GM19372 (cell line): ENCODE measurements at regions not wholly inside any gene's neighbourhood (a gene's known extent, or its start where the extent isn't known, plus 50 kb on each side); places are given as distances from the start of the nearest gene placed in this dataset.

Experiments
- ATAC-seq: cut with Tn5 transposase; IDR thresholded peaks from one replicate; pipeline ENCODE4 v1.9.1; 2021; ENCODE audit warnings: mild to moderate bottlenecking, low read depth, moderate library complexity; ENCODE audit not compliant: unreplicated experiment

GRCh38 chr1:222306011-222306410 lies 241.9 kb downstream of the HHIPL2 start:
- no peak for ATAC-seq

GRCh38 chr1:222301652-222302051 lies 246.3 kb downstream of the HHIPL2 start:
- ATAC-seq, result no peak

DNA sequence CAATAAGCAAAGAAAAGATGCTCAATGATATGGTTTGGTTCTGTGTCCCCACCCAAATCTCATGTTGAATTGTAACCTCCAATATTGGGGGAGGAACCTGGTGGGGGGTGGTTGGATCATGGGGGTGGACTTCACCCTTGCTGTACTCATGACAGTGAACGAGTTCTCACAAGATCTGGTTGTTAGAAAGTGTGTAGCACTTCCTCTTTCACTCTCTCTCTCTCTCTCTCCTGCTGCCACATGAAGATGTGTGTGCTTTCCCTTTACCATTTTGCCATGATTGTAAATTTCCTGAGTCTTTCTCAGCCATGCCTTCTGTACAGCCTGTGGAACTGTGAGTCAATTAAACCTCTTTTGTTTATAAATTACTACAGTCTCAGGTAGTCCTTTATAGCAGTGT lies 248.4 kb downstream of the HHIPL2 start:
- no peak for ATAC-seq

- ATAC-seq, result no peak
These were observed 257.0 kb downstream of the HHIPL2 start for GRCh38 chr1:222290866-222291265.

DNA sequence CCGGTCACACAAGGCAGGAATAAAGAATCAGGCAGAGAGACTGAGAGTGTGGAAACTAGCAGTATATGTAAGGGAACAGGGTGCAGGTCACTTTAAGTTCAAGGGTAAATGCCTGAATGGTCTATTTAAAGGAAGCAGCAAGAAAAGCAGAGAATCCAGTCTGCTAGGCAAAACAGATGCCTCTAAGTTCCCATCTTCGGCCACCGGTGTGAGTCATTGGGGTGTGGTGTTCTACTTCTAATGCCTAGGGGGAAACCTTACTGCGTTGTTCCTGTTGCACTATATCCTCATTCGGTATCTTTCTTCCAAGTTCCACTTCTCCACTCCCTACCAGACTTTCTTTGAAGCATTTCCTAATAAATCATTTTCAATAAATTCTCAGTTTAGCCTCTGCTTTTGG lies 259.9 kb downstream of the HHIPL2 start:
- ATAC-seq, result no peak

DNA sequence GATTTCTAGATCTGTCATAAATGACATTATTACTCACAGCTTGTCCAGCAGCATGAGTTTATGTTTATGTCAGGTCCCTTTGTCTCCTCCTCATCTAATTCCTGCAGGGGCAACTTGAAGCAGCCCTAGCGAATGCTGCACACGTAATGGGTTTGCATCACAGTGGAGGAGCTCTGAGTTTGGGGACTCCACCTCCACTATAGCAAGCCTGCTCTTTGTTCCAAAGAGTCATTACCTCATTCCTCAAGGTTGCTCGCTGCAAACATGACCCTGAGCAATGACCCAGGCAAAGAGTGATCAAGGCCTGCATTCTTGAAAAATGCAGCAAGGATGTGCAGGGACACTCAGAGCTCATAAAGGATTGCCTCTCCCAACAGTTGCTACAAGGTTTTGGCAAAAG lies 261.9 kb downstream of the HHIPL2 start:
- no peak for ATAC-seq

GRCh38 chr1:222285526-222285925 lies 262.4 kb downstream of the HHIPL2 start:
- no peak for ATAC-seq

- ATAC-seq, result no peak
These were observed 263.4 kb downstream of the HHIPL2 start for GRCh38 chr1:222284466-222284865.

DNA sequence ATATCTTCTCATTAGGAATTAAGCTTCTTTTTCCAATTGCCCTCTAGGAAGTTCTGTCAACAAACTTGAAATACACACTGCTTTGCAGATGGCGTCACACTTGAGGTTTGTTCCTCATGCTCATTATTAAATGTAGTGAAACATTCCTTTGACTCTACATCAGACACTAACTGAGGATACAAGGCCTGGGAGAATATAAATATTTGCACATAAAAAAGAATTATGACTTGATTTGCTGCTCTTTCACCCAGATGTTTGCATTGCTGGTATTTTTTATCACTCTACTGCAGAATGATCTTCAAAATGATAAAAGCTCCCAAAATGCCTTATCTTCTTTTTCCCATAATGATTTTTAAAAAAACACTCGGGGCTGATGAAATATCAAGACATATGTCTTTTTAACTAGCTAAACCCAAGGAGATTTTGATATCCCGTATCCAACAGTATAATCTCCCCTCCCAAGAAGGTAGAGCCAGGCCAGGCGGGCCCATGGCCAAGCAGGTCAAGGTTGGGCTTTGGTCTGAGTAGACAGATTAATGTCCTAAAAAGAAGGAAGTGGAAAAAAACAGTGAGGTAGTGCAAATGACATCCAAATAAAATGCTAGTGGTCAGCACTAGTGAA lies 264.6 kb downstream of the HHIPL2 start:
- no peak for ATAC-seq

DNA sequence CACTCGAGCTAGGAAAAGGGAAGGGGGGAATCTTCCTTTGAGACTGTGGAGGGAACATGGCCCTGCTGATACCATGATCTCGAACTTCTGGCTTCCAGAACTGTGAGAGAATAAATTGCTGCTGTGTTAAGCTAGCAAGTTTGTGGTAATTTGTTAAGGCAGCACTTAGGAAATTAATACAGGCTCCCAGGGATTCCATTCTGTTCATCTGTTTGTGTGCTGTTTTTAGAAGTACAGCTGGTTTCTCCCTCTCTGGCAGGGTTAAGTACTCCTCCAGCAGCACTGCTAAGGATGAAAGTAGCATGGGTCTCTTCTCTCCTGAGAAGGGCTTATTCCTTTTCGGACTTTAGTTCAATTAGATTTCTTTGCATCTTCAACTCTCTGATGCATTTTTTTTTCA lies 268.3 kb downstream of the HHIPL2 start:
- no peak for ATAC-seq

DNA sequence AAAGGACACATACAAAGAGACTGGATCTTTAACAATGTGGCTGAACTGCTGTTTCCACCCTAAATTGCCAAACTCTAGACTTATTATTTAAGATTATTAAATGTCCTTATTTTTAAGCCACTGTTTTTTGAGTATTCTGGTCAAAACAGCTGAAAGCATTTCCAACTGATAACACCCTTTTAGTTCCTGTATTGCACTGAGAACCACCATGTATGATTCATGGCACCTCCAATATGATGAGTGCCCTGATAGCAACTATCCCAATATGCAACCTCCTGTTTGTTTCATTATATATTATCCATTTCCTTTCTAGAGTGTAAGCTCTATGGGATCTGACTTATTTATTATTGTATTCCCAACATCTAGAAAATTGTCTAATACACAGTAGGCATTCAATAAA lies 269.4 kb downstream of the HHIPL2 start:
- ATAC-seq, result no peak

DNA sequence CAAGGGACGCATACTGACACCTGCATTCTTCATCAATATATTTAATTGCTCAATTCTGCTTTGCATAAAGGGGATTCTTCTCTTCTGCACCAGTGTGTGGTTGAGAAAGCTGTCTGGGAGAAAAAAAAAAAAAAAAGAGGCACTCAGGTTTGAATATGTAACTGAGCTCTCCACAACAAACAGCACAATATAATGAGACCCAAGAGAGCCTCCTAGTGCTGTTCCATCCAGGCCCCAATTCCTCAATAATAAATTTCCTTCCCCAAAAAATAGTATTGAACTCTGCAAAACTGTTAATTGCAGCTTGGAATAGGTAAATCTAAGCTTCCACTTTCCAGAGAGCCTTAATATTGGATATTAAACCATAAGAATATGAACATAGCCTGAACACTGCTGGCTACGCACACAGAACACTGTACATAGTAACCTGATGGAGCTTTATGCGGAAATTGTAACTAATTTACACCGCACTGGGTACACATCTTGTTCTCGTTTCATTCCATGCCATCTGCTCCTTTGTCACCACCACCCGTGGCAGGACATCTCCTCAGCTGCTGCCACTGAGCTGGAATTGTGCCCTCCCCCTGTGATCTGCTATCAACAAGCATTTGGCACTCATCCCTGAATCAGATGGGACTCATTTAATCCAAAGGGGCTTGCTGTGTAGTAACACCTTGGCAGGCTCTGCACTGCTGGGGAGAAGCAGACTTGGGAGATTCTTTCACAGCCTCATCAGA lies 272.0 kb downstream of the HHIPL2 start:
- no peak for ATAC-seq

GRCh38 chr1:222275001-222275728 lies 272.7 kb downstream of the HHIPL2 start:
- ATAC-seq, result no peak

DNA sequence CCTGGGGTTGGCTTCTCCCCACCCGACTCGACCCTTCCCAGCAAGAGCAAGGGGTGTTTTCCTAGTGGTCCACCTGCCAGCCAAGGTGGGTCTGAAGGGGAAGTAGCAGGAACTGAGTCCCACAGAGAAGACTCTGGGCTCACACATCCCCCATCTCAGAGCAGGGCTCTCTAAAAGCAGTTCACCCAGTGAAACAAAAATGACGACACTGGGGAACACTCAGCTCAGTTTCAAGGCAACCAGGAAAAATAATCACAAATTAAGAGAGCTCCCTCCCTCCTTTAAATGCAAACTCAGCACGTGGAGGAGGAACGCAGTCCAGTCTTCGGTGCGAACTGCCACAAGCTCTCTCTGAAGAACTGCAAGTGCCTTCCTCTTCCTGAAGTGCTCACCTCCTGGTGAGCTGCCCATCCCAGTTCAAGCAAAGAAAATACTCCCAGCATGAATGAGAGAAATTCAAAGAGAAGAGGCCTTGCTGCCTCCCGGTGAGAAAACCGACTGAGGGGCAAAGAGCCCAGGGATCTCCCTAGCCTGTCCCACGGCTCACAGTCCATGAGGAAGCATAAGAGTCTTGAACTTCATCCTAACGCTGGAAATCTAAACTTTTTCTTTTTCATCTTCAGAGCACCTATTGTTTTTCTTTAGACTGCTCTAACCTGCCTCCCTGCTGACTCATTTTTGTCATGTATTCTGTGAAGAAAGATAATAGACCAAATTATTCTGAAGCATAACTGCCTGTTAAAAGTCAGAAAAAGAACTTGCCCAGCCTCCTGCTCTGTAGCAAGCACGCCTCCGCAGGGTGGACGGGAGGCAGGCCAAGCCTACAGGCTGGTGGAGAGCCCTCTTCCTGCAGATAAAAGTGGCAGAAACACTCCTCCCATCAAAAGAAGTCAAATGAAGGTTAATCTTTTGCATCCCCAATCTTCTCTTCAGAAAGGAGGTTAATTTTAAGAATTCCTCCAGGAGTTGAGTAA lies 281.4 kb downstream of the HHIPL2 start:
- no peak for ATAC-seq

DNA sequence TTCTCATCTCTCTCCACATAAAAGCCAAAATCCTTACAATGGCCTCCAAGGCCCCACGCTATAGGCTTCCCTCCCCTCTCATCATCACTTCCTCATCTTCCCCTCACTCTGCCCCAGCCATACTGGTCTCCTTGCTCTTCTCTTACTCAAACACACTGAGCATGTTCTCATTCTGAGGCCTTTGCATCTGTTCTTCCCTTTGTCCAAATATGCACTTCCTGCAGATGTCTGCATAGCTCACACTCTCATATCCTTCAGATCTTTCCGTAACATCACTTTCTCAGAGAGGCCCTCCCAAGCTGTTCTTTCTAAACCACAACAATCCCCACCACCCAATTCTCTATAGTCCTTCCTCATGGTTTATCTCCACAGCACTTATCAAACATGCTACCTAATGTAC lies 284.1 kb downstream of the HHIPL2 start:
- no peak for ATAC-seq

DNA sequence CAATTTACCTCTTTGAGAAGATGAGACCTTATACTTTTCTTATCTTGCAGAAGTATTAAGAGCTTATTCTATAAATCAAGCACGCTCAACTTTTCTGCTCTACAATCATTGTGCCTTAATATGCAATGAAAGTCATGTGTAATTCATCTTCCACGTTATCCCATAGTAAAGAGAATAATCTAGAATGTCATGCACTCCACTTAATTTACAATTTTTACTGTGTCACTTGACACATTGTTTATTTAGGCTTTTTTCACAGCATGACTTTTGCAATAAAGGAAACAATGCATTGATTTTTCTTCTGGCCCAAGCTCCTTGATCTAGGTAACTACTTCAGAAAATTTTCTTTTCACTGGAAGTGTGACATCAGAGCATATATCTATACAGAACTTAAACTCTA lies 290.9 kb downstream of the HHIPL2 start:
- no peak for ATAC-seq

DNA sequence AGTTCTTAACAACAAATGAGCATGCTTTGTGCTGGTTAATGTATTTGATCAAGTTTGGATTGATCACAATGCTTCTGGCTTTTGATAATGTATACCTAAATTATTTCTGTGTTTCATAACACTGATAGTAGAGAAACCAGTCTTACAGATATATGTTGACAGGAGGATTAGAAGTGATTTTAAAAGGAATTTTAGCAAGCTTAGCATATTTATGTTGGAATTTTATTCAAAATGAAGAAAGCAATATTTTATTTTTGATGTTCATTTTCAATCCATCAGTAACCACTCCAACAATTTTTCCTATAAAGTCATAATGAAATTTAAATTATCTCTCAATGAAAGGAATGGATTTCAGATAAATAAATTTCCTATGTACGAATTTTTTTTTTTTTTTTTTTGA lies 291.8 kb downstream of the HHIPL2 start:
- no peak for ATAC-seq

DNA sequence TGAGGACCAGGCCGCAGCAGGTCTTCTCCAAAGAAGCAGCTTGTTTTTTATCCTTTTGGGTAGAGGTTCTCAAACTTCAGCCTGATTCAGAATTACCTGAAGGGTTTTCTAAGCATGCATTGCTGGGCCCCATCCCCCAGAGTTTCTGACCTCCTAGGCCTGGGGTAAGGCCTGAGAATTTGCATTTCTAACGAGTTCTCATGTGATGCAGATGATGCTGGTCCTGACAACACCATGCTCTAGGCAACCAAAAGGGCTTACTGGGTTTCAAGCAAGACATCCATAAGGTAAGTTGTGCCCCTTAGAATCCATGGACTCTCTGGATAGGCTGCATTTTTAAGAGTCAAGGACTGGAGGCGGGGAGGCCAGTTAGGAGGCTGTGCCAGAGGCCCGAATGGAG lies 295.1 kb downstream of the HHIPL2 start:
- no peak for ATAC-seq

GRCh38 chr1:222251847-222252246 lies 296.1 kb downstream of the HHIPL2 start:
- no peak for ATAC-seq

DNA sequence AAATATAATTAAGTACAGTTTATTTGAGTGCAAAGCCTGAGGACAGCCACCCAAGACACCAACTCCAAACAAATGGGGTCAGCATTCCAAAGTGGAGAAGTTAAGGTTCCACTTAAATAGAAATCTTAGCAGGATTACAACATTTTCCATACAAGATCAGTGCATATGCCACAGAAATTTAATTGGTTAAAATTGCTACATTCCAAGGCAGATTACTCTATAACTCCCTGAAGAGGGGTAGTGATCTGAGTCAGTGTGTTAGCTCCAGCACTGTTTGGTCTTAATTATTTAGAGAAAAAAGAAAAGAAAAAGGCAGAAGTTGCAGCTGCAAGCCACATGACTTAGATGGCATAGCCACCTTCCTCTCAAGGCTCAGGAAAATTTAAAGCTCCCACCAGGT lies 297.5 kb downstream of the HHIPL2 start:
- no peak for ATAC-seq
